ENCODE measurements at regions not wholly inside any gene's neighbourhood (a gene's known extent, or its start where the extent isn't known, plus 50 kb on each side); places are given as distances from the start of the nearest gene placed in this dataset.
"Not testable (repeated sequence)": the region's sequence is repeated elsewhere in the genome, so short reads cannot be mapped to it uniquely, and the experiment has no call there.

DNA sequence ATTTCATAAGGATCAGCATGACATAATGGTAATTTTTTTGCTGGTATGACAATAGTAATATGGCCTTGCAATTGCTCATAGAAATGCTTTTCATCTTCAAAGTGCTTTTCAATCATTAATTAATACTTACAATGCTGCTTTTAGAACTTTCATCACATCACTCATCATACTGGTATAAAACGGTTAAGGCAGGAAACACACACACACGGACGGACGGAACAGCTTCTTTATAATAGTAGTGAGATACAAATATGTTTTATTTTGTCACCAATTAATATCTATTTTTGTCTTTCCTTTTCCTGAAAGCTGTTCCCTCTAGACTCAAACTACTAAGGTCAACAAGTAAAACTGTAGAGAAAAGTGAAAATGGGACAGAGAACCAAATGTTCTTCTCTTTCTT is 353.9 kb upstream of the PKN2 start:
- Histone ChIP-seq H3K27ac (ENCODE audit: low read depth, low read length, poor library complexity, severe bottlenecking) (no peak overlapping the region), H4K20me1 (ENCODE audit: insufficient read depth, low read length) (no peaks in the 10 kb centered on the region), H3K9ac (ENCODE audit: low read length) (no peak overlapping the region), H3K4me1 (ENCODE audit: insufficient read depth, low read length, severe bottlenecking) (no peaks in the 10 kb centered on the region), H3F3A (ENCODE audit: insufficient read depth, low read length) (no peaks in the 10 kb centered on the region), H2AFZ (ENCODE audit: low read length) (no peak overlapping the region), H3K4me3 (ENCODE audit: low read depth, low read length, poor library complexity, severe bottlenecking) (no peak overlapping the region), H3K9me2 (ENCODE audit: low read depth, low read length) (no peaks in the 10 kb centered on the region), H3K9me3 (ENCODE audit: low read length) (no peaks in the 10 kb centered on the region), H3K79me2 (ENCODE audit: insufficient read depth, low read length) (no peaks in the 10 kb centered on the region), H3K36me3 (ENCODE audit: insufficient read depth, low read length) (no peaks in the 10 kb centered on the region), H3K4me2 (ENCODE audit: low read length) (no peak overlapping the region), H3K27me3 (ENCODE audit: insufficient read depth, low read length) (no peaks in the 10 kb centered on the region)
- TF ChIP-seq, protein P1, sequence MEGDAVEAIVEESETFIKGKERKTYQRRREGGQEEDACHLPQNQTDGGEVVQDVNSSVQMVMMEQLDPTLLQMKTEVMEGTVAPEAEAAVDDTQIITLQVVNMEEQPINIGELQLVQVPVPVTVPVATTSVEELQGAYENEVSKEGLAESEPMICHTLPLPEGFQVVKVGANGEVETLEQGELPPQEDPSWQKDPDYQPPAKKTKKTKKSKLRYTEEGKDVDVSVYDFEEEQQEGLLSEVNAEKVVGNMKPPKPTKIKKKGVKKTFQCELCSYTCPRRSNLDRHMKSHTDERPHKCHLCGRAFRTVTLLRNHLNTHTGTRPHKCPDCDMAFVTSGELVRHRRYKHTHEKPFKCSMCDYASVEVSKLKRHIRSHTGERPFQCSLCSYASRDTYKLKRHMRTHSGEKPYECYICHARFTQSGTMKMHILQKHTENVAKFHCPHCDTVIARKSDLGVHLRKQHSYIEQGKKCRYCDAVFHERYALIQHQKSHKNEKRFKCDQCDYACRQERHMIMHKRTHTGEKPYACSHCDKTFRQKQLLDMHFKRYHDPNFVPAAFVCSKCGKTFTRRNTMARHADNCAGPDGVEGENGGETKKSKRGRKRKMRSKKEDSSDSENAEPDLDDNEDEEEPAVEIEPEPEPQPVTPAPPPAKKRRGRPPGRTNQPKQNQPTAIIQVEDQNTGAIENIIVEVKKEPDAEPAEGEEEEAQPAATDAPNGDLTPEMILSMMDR (IDR thresholded peaks at IDR 0.05; ENCODE audit: low read length), result no peak
- TF ChIP-seq EZH2 (IDR thresholded peaks at IDR 0.05; ENCODE audit: borderline replicate concordance, low read length), result no peak

DNA sequence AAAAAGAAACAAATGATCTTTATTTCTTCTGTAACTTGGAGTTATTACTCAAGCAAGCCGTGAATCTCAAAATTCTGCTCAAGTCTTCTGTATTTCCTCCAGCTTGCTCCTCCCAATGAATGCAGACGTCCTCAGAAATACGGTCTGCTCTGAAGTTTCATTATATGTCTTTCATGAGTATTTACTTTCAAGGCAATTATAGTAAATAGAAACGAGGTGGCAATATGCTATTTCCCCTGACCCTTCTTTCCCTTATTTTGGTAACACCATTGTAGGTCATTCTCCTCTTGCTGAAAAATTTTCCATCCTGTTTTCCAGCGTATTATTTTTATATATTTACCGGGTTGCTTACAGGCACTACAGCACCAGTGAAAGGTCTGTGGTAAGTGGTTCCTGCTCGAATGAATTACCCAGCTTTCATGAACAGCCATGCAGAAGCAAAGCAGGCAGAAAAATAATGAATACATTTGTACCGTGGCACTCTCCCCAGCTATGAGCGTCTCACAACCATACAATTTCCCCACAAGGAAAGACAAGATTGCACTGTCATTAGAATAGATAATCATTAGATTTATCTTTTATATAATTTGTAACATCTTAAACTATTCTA is 350.9 kb upstream of the PKN2 start:
- no peaks in the 10 kb centered on the region for H3K27me3 ChIP-seq (ENCODE audit: insufficient read depth, low read length)
- H3K9me2 ChIP-seq (ENCODE audit: low read depth, low read length), result no peaks in the 10 kb centered on the region
- no peaks in the 10 kb centered on the region for H3K36me3 ChIP-seq (ENCODE audit: insufficient read depth, low read length)
- TF ChIP-seq, protein P1 (IDR thresholded peaks at IDR 0.05; ENCODE audit: low read length), result no peak
- no peak for TF ChIP-seq EZH2 (IDR thresholded peaks at IDR 0.05; ENCODE audit: borderline replicate concordance, low read length)
- H3F3A ChIP-seq (ENCODE audit: insufficient read depth, low read length), result no peaks in the 10 kb centered on the region
- no peaks in the 10 kb centered on the region for H3K9me3 ChIP-seq (ENCODE audit: low read length)
- no peaks in the 10 kb centered on the region for H3K4me1 ChIP-seq (ENCODE audit: insufficient read depth, low read length, severe bottlenecking)
- no peak overlapping the region for H3K4me3 ChIP-seq (ENCODE audit: low read depth, low read length, poor library complexity, severe bottlenecking)
- H3K9ac ChIP-seq (ENCODE audit: low read length), result no peak overlapping the region
- no peak overlapping the region for H3K27ac ChIP-seq (ENCODE audit: low read depth, low read length, poor library complexity, severe bottlenecking)
- no peaks in the 10 kb centered on the region for H4K20me1 ChIP-seq (ENCODE audit: insufficient read depth, low read length)
- no peak overlapping the region for H3K4me2 ChIP-seq (ENCODE audit: low read length)
- no peaks in the 10 kb centered on the region for H3K79me2 ChIP-seq (ENCODE audit: insufficient read depth, low read length)
- no peak overlapping the region for H2AFZ ChIP-seq (ENCODE audit: low read length)

DNA sequence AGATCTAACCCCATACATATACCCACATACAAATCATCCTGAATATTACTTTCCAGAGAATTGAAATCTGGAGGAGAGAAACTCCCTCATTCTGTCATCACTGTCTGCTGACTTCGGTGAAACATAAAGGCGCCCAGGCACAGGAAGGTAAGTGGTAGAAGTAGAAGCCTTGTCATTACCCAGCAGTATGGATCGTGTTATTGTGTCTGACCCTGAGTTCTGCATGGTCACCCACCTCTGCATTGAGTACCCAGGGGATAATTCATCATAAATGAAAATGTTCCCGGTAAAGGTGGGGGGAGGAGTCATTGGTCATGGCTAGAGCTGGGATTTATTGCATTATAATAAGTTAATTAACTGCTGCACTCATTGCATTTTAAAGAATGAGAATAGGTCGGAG is 342.6 kb upstream of the PKN2 start:
- no peaks in the 10 kb centered on the region for H3K36me3 ChIP-seq (ENCODE audit: insufficient read depth, low read length)
- H4K20me1 ChIP-seq (ENCODE audit: insufficient read depth, low read length), result no peaks in the 10 kb centered on the region
- H3K4me1 ChIP-seq (ENCODE audit: insufficient read depth, low read length, severe bottlenecking), result no peaks in the 10 kb centered on the region
- no peak overlapping the region for H2AFZ ChIP-seq (ENCODE audit: low read length)
- H3K27me3 ChIP-seq (ENCODE audit: insufficient read depth, low read length), result no peaks in the 10 kb centered on the region
- no peaks in the 10 kb centered on the region for H3K79me2 ChIP-seq (ENCODE audit: insufficient read depth, low read length)
- no peak overlapping the region for H3K27ac ChIP-seq (ENCODE audit: low read depth, low read length, poor library complexity, severe bottlenecking)
- no peaks in the 10 kb centered on the region for H3K9me3 ChIP-seq (ENCODE audit: low read length)
- H3K4me3 ChIP-seq (ENCODE audit: low read depth, low read length, poor library complexity, severe bottlenecking), result no peak overlapping the region
- no peaks in the 10 kb centered on the region for H3K9me2 ChIP-seq (ENCODE audit: low read depth, low read length)
- no peak overlapping the region for H3K4me2 ChIP-seq (ENCODE audit: low read length)
- H3F3A ChIP-seq (ENCODE audit: insufficient read depth, low read length), result no peaks in the 10 kb centered on the region
- no peak for TF ChIP-seq EZH2 (IDR thresholded peaks at IDR 0.05; ENCODE audit: borderline replicate concordance, low read length)
- TF ChIP-seq, protein P1 (IDR thresholded peaks at IDR 0.05; ENCODE audit: low read length), result no peak
- H3K9ac ChIP-seq (ENCODE audit: low read length), result no peak overlapping the region

DNA sequence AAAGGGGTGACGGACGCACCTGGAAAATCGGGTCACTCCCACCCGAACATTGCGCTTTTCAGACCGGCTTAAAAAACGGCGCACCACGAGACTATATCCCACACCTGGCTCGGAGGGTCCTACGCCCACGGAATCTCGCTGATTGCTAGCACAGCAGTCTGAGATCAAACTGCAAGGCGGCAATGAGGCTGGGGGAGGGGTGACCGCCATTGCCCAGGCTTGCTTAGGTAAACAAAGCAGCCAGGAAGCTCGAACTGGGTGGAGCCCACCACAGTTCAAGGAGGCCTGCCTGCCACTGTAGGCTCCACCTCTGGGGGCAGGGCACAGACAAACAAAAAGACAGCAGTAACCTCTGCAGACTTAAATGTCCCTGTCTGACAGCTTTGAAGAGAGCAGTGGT is 342.0 kb upstream of the PKN2 start:
- not testable (repeated sequence) for H3K9me3 ChIP-seq (ENCODE audit: low read length); H3K4me2 ChIP-seq (ENCODE audit: low read length); H3K36me3 ChIP-seq (ENCODE audit: insufficient read depth, low read length); H3F3A ChIP-seq (ENCODE audit: insufficient read depth, low read length); H3K79me2 ChIP-seq (ENCODE audit: insufficient read depth, low read length); H2AFZ ChIP-seq (ENCODE audit: low read length); H3K4me1 ChIP-seq (ENCODE audit: insufficient read depth, low read length, severe bottlenecking); H4K20me1 ChIP-seq (ENCODE audit: insufficient read depth, low read length); H3K9me2 ChIP-seq (ENCODE audit: low read depth, low read length); H3K9ac ChIP-seq (ENCODE audit: low read length); H3K4me3 ChIP-seq (ENCODE audit: low read depth, low read length, poor library complexity, severe bottlenecking); H3K27me3 ChIP-seq (ENCODE audit: insufficient read depth, low read length); H3K27ac ChIP-seq (ENCODE audit: low read depth, low read length, poor library complexity, severe bottlenecking)

All from OCI-LY1 (cell line).